ENCODE measurements at regions not wholly inside any gene's neighbourhood (a gene's known extent, or its start where the extent isn't known, plus 50 kb on each side); places are given as distances from the start of the nearest gene placed in this dataset.
"Not testable (repeated sequence)": the region's sequence is repeated elsewhere in the genome, so short reads cannot be mapped to it uniquely, and the experiment has no call there.

DNA sequence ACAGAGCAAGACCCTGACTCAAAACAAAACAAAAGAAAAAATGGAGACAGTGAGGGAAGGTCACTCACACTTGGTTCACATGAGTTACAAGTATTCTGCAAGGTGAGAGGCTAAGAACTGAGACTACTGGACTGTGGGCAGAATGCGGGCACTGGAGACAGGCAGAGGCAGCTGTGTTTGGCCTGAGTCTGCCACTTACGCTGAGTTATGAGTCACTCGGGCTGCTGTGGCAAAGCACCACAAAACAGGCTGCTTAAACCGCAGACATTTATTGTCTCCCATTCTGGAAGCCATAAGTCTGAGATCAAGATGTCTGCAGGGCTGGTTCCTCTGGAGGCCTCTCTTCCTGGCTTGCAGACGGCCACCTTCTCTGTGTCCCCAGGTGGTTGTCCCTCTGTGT lies 122.8 kb downstream of the SHANK2 start:
- no peak for DNase-seq (ENCODE audit: low read depth in 2 of 3, low spot score in 1 of 3)

- no peak for DNase-seq (ENCODE audit: low read depth in 2 of 3, low spot score in 1 of 3)
These were observed 124.6 kb downstream of the SHANK2 start for GRCh38 chr11:71127806-71128205.

- DNase-seq (ENCODE audit: low read depth in 2 of 3, low spot score in 1 of 3), result not testable (repeated sequence)
These were observed 126.0 kb downstream of the SHANK2 start for GRCh38 chr11:71126401-71126800.

DNA sequence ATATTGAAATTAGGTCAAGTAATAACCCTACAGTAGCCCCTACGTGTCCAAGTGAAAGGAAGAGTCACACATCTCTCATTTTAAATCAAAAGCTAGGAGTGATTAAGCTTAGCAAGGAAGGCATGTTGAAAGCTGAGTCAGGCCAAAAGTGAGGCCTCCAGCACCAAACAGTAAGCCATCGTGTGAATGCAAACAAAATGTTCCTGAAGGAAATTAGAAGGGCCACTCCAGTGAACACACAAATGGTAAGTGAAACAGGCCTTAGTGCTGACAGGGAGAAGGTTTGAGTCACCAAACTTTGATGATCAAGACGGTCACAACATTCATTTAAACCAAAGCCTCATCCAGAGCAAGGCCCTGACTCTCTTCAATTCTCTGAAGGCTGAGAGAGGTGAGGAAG lies 127.2 kb downstream of the SHANK2 start:
- DNase-seq (ENCODE audit: low read depth in 2 of 3, low spot score in 1 of 3), result no peak

GRCh38 chr11:71124127-71124526 lies 128.2 kb downstream of the SHANK2 start:
- no peak for DNase-seq (ENCODE audit: low read depth in 2 of 3, low spot score in 1 of 3)

GRCh38 chr11:71120471-71120896 lies 131.9 kb downstream of the SHANK2 start:
- no peak for DNase-seq (ENCODE audit: low read depth in 2 of 3, low spot score in 1 of 3)

DNA sequence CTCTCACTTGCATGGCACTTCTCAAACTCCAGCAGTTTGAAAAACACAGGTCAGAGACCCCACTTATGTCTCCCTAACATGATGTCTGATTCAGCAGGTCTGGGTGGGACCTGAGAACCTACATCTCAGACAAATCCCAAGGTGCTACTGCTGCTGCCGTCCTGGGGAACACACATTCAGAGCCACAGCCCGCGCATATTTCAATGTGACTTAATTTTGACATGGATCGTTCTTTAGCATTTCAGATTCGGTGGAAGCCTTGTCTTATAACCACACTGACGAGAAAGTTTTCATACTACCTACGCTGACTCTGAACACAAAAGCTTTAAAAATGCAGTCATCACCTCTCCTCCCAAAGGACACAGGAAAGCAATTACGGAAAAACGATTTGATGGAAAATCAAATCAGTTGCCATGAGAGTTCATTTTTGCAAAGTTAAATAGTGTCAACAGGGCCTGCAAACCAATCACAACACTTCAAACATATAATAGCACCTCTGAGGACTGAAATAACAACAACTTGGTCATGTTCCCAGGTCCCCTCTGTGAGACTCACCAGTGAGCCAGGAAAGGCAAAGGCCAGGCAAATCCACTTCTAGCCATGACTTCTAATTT lies 132.6 kb downstream of the SHANK2 start:
- DNase-seq (ENCODE audit: low read depth in 2 of 3, low spot score in 1 of 3), result no peak

DNA sequence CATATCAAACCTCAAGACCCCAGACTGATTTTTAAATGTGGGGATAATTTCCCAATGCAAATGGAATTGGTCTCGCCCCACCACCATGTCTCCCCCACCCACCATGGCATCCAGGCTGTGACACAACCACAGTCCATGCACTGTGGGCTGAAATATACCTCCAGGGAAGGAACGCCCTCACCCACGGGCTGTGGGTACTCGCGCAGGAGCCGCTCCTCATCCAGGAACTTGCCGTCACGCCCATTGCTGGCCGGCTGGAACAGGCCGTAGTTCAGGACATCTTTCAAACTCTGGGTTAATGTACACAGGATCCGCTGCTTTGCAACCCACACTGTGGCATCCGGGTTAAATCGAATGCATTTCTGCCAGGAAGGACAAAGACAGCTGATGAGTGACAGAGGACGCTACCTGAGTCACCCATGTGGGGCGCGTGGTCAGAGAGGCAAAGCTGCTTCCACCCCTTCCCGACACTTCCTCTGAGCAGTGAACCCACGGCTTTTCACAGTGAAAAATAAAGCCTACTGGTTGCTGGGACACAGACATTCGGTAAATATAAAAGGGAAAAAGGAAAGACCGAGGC lies 133.6 kb downstream of the SHANK2 start:
- DNase-seq (ENCODE audit: low read depth in 2 of 3, low spot score in 1 of 3), result no peak

DNA sequence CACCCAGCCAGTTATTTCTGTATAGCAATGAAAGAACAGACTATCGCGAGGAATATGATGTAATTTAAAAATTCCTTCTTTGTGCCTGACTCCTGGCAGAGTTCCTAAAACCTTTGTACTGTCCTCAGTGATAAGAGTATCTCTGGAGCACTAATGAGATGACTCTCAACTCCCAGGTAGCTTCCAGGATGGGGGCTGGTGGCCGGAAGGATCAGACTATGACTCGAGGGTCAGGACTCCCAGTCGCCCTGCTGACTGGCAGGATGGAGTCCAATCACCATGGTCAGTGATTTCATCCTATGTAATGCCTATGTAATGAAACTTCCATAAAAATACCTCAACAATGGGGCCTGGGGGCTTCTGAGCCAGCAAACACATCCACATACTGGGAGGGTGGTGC lies 135.1 kb downstream of the SHANK2 start:
- no peak for DNase-seq (ENCODE audit: low read depth in 2 of 3, low spot score in 1 of 3)

- DNase-seq (ENCODE audit: low read depth in 2 of 3, low spot score in 1 of 3), result no peak
These were observed 135.7 kb downstream of the SHANK2 start for GRCh38 chr11:71116693-71117040.

DNA sequence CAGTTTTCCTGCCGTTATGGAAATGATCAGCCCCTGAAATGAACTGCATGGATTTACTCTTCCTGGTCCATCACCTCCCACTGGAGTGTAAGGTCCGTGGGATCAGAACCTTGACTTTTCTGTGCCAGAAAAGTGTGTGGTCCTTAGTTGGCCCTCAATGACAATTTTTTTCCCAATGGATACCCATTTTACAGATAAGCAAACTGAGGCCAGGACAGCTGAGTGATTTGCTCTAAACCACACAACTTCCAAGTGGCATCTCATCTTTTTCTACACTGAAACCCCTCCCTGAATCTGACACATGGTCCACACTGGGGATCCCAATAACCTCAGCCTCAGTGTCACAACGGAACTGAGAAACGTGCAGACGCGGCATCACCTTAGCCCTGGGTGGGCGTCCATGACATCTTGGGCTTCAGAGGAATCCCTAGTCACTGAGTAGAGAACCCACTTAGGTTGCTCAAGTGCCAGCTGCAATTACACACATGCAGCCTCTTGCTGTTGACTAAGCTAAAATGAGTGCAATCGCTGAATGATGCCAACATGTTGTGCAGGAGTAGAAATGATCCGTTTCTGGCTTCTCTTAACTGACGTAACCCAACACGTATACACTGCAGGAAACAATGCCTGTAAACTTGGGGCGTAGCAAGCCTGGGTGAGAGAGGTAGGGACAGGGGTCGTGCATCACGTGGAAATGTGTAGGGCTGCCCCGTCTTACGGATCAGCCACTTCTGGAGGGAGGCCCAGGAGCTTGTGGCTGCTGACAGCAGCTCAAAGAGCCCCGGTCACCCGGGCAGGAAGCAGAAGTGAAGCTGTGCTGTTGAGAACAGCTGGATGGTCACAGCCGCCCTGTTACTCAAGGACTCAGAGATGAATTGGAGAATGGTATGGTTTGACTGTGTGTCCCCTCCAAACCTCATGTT lies 136.3 kb downstream of the SHANK2 start:
- DNase-seq (ENCODE audit: low read depth in 2 of 3, low spot score in 1 of 3), result no peak

DNA sequence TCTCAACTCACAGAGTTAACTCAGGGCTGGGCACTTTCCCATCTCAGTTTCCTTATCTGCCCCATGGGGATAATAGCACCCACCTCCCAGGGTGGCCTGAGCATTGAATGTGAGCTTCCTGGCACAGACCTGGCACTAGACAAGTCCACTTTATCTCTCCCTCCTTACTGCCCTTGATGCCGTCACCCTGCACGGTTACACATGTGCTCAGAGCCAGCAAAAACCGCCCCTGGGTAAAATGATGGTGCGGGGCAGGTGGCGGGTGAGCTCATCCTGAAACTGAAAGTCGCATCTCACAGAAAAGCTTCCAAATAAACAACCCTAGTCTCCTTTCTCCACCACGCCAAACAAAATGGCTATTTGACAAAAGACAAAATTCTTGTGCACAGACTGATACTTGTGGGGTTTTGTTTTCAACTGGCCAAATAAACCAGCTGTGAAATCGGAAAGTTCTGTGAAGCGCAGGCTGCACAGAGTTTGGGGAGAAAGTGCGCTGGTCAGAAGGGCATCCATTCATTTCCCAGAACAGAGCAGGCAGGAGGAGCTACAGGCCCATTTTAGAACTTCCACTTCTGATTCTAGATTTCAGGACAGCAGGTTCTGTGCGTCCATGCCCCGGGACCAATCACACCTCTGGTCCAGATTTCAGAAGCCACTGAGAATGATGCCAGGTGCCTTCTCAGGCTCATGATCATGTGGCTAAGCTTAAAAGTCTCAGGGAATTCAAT lies 138.1 kb downstream of the SHANK2 start:
- no peak for DNase-seq (ENCODE audit: low read depth in 2 of 3, low spot score in 1 of 3)

DNA sequence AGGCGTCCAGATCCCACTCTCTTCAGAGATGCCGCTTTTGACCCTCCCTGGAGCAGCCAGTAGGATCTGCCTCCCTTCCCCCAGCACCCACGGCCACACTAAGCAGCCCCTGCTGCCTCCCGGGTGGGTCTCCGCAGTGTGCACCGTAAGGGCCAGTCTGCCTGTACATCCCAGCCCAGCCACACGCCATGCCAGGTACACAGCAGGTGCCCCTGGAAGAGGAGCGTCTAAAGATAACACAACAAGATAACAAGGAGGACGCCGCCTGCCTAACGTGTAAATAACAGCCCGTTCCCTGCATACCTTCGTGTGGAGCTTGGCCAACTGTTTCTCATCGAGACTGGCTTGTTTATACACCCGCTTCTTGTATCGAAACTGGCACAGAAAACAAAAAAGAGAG lies 139.4 kb downstream of the SHANK2 start:
- no peak for DNase-seq (ENCODE audit: low read depth in 2 of 3, low spot score in 1 of 3)

DNA sequence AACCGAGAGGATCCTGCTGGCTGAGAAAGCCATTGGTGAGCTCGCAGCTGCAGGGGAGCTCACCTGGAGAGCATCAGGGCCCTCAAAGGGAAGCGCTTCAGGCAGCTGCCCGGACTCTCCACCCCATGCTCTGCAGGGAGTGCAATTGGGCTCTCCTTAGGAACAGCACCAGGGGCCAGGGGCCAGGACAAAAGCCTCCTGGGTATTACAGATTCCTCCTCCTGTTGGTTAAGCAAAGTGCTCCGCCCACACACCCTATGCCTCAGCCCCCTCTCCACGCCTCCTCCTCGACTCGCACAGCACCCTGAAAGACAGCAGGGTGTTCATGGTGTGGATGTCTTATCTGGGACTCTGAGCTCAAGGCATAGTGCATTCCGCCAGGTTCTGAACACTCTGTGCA lies 139.9 kb downstream of the SHANK2 start:
- no peak for DNase-seq (ENCODE audit: low read depth in 2 of 3, low spot score in 1 of 3)

GRCh38 chr11:71109586-71109985 lies 142.8 kb downstream of the SHANK2 start:
- no peak for DNase-seq (ENCODE audit: low read depth in 2 of 3, low spot score in 1 of 3)

DNA sequence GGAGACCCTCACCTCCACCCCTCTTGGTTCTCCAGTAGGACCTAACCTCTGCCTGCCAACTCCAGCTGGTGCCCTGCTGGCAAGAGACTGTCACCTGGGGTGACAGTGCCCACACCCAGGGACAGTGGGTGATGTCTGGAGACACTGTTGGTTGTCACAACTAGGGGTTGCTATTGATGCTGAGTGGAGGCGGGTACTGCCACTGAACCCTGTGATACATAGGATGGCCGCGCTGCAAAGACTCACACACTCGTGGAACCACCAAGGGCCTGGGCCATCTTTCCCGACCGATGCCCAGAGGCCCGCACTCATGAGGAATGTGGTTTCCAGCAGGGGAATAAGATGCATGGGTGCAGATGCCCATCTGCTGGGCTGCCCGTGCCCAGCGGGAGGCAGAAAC lies 143.2 kb downstream of the SHANK2 start:
- DNase-seq (ENCODE audit: low read depth in 2 of 3, low spot score in 1 of 3), result no peak

DNA sequence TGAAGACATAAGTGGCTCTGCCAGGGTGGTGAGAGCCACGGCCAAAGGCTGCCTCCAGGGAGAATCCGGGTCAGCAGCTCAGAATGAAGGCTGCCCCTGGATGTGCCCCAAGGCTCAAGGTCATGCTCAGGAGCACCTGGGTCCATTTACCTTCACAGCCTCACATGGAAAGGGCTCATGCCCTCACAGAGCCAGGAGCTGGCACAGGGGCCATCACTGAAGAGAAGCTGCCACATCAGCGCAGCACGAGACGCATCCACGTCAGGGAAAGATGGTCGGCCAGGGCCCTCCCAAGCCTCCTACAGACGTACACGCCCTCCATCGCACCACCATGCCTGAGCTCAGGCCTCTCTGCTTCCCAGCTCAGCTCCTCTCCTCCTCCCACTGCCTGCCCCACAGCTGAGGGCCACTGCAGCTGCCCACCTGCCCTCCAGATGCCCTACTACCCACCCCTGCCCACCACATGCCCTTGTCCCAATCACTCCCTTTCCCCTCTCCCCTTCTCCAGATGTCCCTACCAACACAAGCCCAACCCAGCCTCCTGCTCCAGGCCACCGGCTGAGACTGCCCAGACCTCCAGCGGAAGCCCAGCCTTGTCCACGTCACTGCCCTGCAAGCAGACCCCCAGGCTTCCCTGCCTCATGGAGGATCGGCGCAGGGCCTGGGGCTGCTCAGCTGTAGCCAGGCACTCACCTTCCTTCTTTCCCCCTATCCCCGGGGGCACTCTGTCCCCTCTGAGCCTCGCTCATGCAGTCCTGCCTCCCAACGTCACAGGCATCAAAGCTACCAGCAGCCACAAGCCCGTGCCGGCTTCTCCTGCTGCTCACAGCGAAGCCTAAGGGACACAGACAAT lies 144.1 kb downstream of the SHANK2 start:
- no peak for DNase-seq (ENCODE audit: low read depth in 2 of 3, low spot score in 1 of 3)

- no peak for DNase-seq (ENCODE audit: low read depth in 2 of 3, low spot score in 1 of 3)
These were observed 145.7 kb downstream of the SHANK2 start for GRCh38 chr11:71106671-71107070.

DNA sequence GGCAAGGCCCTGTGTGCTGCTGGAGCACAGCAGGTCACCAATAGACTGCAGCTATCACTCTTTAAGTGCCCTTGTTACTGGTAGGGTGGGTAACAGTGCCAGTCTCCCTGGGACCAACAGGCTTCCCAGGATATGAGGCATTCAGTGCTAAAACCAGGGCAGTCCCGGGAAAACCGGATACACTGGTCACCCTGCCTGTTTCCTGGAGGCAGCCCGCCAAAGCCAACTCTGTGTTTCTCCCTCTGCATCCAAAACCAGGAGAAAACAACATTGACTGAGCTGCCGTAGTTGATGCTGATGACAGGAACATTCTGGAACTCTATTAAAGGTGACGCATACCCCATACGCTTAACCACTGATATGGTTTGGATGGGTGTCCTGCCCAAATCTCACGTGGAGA lies 149.1 kb downstream of the SHANK2 start:
- DNase-seq (ENCODE audit: low read depth in 2 of 3, low spot score in 1 of 3), result no peak

- DNase-seq (ENCODE audit: low read depth in 2 of 3, low spot score in 1 of 3), result no peak
These were observed 150.0 kb downstream of the SHANK2 start for GRCh38 chr11:71102251-71102995.
